GM13977 (cell line): ENCODE measurements at regions not wholly inside any gene's neighbourhood (a gene's known extent, or its start where the extent isn't known, plus 50 kb on each side); places are given as distances from the start of the nearest gene placed in this dataset.

Experiments
- DNase-seq: peaks from one replicate; pipeline ENCODE4 v3.0.0; 2012; ENCODE audit warnings: low spot score
- in situ Hi-C: fragments of 300-500 bp; cut with MboI; formaldehyde crosslinking; loops from one replicate; pipeline ENCODE4 v1.12.0; 2022; ENCODE audit warnings: low sequenced_read_pairs, low pct_unique_long_range_greater_than_20kb, mixed read lengths, inconsistent platforms; ENCODE audit not compliant: unreplicated experiment
- TF ChIP-seq, protein P1 (sequence below): IDR thresholded peaks from 2 replicates; pipeline ENCODE4 v1.5.1; 2012; ENCODE audit warnings: mild to moderate bottlenecking, control low read depth; ENCODE audit not compliant: insufficient read depth; ENCODE audit errors: extremely low read depth, missing control alignments

DNA sequence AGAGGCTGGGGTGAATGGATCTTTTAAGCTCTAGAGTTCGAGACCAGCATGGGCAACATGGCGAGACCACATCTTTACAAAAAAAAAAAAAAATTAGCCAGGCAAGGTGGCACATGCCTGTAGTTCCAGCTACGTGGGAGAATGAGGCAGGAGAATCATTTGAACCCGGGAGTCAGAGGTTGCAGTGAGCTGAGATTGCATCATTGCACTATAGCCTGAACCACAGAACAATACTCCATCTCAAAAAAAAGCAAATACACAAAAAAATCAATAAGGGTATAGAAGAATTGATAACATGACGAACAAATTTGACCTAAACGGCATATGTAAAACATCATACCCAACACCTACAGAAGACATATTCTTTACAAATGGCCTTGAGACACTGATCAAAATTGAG, 668.4 kb downstream of the MECOM start:
- TF ChIP-seq, protein P1, sequence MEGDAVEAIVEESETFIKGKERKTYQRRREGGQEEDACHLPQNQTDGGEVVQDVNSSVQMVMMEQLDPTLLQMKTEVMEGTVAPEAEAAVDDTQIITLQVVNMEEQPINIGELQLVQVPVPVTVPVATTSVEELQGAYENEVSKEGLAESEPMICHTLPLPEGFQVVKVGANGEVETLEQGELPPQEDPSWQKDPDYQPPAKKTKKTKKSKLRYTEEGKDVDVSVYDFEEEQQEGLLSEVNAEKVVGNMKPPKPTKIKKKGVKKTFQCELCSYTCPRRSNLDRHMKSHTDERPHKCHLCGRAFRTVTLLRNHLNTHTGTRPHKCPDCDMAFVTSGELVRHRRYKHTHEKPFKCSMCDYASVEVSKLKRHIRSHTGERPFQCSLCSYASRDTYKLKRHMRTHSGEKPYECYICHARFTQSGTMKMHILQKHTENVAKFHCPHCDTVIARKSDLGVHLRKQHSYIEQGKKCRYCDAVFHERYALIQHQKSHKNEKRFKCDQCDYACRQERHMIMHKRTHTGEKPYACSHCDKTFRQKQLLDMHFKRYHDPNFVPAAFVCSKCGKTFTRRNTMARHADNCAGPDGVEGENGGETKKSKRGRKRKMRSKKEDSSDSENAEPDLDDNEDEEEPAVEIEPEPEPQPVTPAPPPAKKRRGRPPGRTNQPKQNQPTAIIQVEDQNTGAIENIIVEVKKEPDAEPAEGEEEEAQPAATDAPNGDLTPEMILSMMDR: no peak
- no peak for DNase-seq
- in situ Hi-C loops: no loop called here

DNA sequence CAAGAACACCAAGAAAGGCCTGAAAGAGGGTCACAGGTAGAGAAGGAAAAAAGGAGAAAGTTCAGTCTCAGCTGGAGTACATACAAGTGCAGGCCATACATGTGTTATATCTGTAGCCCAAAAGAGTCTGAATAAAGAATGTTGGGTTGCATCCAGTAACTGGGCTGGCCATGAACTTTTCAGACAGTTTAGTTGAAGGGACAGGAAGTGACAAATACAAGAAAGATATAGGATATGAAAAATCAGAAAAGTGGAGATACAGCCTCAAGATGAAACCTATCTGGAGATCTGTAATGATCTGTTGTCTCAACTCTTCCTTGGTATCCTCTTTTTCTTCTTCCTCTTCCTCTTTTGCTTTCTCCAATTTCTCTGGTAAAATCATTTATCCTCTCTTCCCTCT, 671.7 kb downstream of the MECOM start:
- in situ Hi-C loops: no loop called here
- TF ChIP-seq, protein P1: no peak
- DNase-seq: no peak

DNA sequence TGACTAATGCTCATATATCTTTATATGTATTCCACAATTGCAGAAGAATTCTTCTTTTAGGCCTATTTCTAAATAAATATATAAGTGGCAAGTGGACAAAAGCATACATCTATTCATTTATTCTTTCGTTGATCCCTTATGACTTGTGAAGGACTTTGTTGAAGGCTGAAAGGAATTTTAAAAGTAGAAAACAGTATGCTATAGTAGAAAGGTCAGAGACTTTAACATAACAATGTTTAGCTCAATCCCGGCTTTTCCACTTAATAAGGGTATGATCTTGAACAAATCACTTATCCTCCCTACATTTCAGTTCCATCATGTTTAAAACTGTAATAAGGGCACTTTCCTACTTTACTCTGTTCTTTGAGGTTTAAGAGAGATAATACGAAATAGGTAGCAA, 672.9 kb downstream of the MECOM start:
- DNase-seq: no peak
- in situ Hi-C loops: no loop called here
- TF ChIP-seq, protein P1: no peak

DNA sequence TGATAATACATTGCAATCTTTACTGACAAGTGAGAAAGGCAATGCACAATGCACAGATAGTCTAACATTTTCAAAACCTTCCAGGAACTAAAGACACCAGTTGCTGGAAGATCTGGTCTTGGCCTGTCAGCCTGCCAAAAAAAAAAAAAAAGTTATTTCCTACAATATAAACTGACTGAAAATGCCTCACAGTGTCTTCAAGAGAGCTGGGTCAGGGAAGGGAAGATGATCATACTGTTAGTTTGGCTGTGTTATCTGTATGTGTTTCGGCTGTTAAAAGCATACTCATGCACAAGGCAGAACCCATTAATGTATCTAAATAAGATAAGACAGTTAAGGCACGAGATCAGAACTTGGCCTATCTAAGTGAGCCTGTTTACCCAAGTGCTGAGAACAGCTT, 673.4 kb downstream of the MECOM start:
- DNase-seq: no peak
- in situ Hi-C loops: no loop called here
- TF ChIP-seq, protein P1: no peak

DNA sequence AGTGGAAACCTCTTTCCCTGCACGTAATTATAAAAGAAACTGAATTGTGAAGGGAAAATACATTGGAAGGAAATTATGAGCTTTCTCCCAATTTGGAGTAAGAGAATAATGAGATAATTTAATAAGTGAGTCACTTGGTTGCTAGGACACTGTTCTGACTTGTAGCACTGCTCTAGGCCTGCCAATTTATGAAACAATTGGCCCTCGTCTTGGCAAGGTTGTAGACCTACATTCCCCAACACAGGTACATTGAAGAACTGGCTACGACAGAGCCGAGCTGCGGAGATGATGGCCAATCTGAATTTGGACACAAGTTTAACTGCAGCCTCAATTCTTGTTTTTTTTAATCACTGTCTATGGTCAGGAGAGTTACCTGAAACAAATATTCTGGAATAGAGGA, 674.1 kb downstream of the MECOM start:
- TF ChIP-seq, protein P1: no peak
- in situ Hi-C loops: no loop called here
- DNase-seq: no peak

DNA sequence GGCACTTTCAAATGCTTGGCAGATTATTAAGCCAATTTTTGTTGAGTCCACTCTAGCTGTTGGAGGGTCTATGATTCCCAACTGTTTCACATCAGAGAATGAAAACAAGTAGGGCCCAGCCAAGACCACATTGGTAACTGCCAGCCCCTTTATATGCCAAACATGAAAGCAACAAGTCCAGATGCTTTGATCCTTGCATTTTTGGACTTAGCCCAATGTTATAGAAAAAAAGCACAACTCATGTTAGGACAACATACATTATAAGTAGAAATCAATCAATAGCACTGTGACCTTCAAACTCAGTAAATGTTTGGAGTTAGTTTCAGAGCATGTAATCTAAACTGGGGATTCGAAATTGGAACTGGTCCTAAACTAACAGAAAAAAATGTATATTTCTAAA, 674.7 kb downstream of the MECOM start:
- DNase-seq: no peak
- TF ChIP-seq, protein P1: no peak
- in situ Hi-C loops: no loop called here

DNA sequence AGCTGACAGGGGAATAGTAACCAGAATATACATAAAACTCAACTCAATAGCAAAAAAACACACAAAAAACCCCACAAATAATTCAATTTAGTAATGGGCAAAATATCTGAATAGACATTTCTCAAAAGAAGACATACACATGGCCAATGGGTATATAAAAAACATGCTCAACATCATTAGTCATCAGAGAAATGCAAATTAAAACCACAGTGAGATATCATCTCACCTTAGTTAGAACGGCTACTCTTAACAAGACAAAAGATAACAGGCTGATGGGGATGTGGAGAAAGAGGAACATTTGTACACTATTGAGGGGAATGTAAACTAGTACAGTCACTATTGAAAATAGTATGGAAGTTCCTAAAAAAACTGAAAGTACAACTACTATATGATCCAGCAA, 678.6 kb downstream of the MECOM start:
- TF ChIP-seq, protein P1: no peak
- no peak for DNase-seq
- in situ Hi-C loops: no loop called here
